HG03520 (cell line): ENCODE measurements at regions not wholly inside any gene's neighbourhood (a gene's known extent, or its start where the extent isn't known, plus 50 kb on each side); places are given as distances from the start of the nearest gene placed in this dataset.
A peak's percentile ranks its signal among the peaks of the same experiment; 100 is the strongest.
"Not testable (repeated sequence)": the region's sequence is repeated elsewhere in the genome, so short reads cannot be mapped to it uniquely, and the experiment has no call there.

Experiments used
- ATAC-seq: cut with Tn5 transposase; IDR thresholded peaks from one replicate; pipeline ENCODE4 v1.9.1; 2021; ENCODE audit warnings: mild to moderate bottlenecking, moderate library complexity; ENCODE audit not compliant: unreplicated experiment

DNA sequence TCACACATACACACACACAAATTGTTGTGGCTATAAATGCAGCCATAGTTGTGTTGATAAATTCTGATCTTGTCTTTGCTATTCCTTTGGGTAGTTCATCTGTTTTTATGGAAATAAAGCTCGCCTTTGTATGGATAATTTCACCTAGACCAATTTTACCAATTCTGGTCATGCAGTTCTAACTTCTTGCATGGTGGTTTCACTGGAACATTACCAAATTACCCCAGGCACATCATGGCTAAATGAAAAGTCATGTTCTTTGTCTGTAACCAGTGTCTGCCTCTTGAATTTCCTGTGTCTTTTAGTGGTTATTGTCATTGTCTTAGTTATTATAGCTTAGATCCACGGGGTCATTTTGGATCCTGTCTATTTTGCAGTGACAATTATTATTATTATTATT is 50.3 kb upstream of the TMC1 start:
- ATAC-seq: no peak

DNA sequence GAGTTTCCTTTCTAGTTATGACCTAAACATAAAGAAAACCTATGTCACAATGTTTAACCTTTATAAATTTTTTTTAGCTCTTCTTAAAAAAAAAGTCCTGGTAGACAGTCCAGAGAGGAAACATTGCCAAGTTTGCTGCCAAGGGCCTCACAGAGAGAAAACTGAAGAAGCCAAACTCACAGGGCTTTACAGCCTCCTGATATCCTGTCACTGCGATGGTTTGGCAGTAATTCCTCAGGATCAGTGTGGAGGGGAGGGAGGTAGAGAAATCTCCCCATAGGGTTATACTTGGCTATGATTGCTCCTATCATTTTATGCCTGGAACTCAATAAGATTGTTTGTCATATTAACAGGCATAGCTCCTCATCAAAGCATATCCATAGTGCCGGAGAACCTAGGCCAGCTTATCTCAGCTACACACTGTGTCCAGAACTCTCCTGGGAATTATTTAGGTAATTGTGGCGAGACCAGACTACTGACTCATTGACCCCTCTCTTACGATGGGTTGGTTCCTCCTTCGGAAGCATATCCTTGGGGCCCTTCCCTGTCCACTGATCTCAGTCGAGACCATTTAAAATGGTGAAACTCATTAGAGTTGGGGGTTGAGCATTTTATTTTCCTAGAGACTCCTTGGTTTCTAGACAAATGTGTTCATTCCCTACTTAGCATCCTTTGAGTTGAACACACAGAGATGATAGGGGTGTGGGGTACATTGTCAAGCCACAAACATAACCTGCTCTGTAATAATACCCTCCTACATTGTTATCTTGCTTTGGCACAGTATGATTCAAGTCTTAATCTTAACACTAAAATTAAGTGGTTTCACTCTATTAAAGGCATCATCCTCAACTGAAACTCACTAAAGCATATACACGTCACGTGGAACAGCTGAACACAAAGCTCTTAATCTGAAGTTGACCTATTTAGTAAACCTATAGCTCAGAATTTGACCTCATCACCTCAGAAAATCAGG is 53.4 kb upstream of the TMC1 start:
- no peak for ATAC-seq

DNA sequence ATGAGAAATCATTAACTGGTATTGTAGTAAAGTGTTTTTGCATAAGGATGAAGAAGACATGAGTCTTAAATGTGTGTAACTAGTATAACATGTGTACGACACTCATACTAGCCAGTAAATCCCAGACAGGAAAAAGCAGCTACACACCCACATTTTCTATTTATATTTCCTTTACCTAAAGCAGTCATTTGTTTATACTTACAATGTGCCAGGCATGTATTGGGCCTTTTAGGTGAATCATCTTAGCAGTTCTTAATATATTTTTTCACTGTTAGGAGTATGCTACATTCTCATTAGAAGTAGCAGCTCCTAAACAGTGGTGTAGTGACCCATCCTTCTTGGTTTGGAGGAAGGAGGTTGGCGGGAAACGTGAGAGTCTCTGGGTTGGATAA is 55.8 kb upstream of the TMC1 start:
- ATAC-seq: no peak

DNA sequence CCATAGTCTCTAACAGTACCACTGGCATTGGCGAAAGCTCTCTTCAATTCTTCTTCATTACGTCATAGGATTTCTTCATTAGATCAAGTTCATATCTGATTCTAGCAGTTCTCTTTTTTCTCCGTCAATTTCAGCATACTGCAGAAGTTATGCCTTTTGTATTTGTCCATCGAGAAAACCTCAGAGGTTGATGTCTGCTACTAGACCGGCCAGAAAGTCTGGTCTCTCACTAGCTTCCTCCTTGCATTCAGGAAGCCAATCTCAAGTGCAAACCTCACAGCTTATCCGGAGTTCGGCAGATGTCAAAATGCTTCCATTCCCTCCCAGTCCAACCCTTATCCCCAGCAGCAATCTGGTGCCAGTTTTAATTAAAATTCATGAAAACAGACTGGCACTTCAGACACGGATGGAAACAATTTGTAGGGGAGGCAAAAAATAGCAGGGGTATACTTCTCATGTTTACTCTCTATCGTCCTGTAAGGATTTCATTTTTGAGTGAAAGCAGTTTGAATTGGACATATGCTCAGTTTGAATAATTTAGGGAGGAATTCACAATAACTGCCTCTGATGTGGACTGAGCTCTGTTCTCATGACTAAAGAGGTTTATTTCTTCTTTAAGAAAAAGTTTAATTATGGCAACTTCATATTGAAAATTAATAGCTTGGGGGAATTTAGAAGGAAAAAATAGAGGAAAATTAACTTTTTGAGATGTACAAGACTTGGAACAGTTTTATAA is 56.4 kb upstream of the TMC1 start:
- ATAC-seq: no peak

DNA sequence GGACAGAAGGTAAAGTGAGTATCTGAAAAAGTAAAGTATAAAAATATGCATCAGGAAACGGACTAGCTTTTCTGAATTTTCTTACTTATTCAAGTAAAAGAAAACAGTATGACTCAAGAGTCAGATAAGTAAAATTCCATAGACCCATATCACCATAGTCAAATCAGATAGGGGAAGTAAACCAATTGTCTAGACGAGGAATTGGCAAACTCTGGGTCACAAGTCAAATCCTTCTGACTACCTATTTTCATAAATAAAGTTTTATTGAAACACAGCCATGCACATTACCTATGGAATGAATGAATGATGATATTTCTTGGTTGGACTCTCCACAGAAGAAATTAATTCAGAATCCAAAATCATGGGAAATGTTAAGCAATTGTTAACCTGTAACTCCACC is 59.1 kb upstream of the TMC1 start:
- no peak for ATAC-seq

DNA sequence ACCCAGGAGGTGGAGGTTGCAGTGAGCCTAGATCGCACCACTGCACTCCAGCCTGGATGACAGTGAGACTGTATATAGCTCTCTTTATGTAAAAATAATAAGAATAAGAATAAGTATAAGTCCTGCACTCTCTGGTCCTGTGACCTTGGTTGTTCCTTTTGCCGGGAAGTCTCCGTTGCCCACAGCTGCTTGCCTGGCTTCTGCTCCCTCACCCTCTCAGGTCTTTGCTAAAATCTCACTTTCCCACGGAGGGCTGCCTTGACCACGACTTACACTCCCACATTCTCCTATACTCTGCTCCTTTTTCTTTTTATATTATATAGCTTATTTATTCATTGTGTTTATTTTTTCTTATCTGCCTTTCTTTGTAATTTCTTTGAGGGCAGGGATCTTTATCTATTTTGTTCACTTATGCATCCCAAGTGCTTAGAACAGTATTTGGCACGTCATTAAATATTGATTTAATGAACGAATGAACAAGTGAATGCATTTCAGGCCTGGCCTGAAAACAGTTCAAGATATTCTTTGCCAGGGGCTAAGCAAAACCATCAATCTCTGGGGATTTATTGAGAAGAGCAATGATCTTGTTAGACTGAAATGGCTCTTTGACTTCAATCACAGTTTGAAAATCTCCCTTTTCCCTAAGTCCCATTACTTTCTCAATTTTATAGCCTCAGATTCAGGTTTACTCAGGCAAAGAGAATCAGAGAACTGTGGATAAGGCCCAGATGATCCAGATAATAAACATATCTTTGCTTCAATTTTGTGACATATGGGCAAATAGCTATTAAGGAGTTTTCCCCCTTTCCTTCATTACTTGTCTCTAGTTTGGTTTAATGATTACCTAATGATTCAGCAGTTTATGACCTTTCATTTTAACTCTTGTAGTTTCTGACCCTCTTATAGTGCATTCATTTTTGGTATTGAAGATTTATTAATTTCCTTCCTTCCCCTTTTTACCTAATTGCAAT is 60.8 kb upstream of the TMC1 start:
- ATAC-seq: no peak

DNA sequence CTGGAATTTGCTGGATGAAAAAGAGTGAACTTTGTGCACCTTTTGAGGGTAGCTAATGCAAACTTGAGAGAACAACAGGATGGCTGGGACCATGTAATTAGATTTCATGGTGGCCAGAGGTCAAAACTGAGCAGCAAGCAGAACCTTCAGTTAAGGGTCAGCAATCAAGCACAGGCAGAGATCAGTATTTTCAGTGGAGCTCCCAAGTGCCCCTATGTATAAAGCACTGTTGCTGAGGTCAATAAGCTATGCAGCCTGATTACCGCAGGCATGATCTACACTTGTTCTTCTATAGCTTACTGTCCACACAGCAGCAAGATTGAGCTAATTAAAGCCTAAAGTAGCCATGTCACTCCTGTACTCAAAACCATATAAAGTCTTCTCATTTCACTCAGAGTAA is 62.1 kb upstream of the TMC1 start:
- ATAC-seq: no peak

DNA sequence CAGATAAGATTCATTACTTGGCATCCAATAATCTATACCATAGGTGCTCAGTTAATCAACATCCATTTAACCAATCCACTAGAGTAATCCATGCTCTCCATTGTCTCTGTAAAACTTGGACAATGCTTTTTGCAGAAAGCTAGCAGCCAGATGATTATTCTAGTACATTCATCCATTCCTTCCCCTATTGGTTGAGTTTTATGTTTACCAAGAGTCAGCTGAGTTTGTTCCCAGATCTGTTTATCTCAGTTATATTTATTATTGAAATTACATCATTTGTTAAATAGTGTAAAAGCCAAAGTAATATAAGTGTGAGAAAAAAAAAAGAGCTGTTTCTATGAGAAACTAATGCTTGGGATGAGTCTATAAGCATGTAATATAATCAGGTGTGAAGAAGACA is 63.3 kb upstream of the TMC1 start:
- ATAC-seq: no peak

DNA sequence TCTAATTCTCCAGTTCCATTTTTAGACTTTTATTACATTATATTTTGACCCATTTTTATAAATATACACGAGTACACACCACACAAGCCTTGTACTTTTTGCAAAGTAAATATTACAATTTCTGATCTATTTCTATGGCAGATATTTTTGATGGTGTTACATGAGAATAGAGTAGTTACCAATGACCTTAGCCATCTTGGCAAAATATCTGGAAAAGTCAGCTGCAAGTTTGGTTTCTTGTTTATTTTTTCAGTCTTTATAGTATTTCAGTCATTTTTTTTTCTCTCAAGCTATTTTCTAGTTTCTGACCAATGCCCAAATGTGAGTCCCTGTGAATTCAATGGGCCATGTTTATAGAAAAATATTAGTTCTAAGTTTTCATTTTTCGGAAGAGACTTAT is 64.0 kb upstream of the TMC1 start:
- no peak for ATAC-seq

DNA sequence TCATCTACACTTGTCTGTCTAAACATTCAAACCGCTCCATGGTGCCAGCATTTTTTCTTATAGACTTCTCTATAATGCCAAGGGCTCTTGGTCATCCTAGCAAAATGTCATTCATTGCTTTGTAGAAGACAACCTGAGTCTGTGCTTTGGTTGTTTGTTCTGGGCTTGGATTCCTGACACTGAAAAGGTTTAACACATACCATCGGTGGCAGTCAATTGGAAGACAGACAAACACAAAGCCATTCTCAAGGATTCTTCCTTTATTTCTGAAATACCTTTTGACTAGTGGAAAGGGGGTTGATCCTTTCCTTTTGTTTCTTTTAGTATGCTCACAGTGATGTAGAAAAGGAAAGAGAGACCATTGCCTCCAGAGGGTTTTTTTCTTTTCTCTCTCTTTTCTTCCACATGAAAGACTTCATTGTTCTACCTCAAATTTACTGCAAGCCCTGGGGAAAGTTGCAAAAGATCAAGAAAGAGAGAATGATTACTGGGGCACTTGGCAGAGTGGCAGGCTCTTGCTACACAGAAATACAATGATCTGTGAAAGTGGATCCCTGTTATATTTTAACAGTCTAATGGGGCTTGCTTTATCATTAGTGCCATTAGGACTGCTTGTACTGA is 66.4 kb upstream of the TMC1 start:
- no peak for ATAC-seq

DNA sequence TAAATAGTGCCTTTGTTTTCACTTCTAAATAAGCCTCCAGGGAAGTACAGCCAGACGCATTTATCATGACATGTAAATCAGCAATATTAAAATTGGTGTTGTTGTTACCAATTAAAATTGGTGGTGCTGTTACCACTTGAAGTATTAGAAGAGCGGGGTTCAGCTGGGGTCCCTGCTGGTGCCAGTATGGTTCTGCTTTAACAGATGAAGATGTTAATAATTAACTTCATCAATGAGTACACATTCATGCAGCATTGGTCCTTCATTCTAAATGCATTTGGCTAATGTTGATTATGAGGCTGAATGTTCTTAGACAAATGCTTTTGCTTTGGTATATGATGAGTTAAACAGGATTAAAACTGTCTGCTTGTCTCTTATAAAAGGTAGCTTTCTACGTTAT is 67.6 kb upstream of the TMC1 start:
- no peak for ATAC-seq

DNA sequence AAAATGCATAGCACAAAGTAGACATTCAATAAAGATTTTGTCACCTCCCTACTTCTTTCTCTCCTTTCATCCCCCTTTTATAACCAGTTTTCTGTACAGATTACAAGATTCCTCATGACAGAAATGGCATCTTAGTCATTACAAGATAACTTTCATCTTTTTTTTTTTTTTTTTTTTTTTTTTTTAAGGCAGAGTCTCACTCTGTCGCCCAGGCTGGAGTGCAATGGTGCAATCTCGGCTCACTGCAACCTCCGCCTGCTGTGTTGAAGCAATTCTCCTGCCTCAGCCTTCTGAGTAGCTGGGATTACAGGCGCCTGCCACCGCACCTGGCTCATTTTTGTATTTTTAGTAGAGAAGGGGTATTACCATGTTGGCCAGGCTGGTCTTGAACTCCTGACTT is 75.2 kb upstream of the TMC1 start:
- ATAC-seq: not testable (repeated sequence)

DNA sequence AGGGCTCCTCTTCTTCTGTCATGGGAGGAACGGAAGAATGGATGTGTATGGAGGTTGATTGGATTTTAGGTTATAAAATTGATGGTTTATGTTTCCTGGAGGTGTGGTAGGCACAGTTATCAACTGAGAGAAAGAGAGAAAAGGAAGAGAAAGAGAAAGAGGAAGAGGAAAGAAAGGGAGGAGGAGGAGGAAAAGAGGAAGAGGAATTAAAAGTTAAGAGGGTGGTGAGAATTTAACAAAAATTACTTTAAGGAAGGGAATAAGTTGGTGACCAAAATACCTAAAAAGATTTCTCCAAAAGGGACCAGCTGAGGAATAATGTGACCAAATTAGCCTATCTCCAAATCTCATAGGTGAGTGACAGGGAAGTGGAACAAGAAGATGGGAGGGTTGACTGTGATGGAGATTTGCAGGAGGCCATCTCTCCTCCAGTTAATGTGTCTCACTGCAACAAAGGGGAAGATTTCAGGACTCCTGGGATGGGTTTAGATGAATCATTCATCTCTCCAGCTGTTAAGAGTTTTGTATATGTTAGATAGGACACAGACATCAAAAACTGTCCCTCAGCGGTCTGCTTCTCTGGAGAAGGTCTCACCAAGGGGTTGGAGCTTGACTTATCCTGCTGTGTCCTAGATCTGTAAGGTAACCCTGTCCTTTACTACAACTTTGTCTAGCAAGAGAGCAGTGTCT is 76.0 kb upstream of the TMC1 start:
- ATAC-seq: no peak

DNA sequence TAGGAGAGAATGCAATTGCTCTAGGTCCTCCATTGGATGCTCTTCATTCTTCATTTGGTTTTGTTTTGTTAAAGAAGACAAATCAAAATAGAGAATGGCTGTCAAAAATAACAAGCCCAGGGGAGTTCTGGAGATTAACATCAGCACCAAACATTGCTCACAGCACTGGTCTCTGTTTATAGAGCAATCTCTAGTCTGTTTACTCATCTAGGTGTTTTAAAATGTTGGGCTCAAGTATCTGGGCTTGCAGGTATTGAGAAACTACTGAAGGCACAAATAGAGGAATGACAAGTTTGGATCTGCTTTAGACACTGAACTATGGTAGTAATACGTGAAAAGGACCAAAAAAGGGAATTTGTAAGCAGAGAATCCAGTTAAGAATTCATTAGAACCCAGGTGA is 77.0 kb upstream of the TMC1 start:
- no peak for ATAC-seq

DNA sequence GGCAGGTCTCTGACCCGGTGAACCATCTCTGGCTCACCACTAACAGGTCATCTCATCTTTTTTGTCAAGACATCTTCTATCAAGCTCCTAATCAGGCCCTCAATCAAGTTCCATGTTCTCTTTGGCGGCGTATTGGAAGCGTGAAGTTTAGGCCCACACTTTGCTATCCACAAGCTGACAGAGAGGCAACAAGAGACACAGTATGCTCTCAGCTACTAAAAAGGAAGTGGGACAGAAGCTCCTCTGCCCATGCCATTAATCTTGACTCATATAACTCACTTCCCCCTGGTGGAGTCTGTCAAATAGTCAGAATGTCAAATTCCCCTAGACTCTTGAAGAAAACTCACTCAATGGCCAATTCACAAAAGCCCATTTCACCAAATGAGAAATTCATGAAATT is 77.6 kb upstream of the TMC1 start:
- ATAC-seq: peak; percentile 92

DNA sequence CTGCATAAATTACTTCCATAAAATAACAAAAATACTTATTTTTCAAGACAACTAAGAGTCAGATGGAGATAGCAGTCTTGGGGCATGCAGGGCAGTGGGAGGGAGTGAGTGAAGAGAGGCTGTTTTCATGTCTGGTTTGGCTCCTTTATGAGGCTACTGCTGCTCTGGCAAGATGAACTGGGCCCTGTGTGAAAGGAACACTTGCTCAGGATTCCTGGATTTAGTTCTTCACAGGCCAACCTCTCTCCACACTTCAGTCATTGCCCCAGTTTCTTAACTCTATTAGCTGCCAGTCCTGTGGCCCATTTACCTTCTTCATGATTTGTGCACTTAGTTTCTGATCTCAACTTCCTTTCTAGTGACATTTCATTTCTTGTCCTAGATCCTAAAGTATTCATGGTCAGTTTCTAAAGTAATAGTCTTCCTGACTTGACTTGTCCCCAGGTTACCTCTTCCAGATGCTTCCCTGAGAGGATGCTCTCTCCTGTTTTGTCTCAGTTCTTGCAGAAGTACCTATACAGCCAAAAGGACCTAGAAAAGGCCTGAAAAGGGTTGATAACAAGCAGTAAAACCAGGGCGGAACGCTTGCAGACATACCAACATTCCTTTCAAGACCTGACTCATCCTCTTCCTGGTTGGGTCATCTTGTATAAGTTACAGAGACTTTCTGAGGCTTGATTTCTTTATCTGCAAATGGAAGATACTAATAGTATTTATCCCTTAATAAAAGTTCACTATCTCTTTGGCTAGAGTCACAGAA is 77.0 kb upstream of the ZFAND5 start:
- ATAC-seq: no peak

DNA sequence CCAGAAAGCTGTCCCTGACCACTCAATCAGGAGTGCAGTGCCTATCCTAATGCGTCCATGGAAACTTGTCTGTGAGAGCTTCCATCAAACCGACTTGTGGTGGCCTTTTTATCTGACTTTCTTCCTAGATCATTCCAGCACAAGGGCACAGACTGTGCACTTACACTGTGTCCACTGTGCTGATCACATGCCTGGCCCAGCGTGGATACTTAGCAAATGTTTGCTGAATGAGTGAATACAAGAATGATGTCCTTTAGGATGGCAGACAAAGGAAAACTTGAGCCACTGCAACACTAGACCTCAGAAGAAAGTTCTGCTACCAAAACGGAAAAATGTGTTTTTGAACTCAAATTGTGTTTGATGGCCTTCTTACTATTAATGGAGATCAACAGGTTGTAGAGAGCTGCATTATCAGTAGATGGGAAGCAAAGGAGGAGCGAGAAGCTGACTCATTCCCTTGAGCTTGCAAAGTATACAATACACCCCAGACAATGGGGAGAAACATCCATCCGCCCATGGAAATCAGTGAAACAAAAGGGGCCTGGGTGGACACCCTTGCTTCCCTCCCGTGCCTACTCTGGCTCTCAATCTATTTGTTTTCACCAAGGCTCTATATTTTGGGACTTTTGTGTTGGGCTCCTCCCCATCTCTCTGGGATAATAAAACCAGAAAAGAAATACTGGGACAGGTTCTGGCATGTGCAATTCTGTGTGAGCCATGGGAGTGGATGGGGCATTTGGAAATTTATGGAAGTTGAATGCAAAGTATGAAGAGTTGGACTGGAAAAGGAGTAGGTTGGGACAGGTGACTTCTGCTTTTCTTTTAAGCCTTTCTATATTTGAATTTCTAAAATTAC is 76.2 kb upstream of the ZFAND5 start:
- no peak for ATAC-seq

DNA sequence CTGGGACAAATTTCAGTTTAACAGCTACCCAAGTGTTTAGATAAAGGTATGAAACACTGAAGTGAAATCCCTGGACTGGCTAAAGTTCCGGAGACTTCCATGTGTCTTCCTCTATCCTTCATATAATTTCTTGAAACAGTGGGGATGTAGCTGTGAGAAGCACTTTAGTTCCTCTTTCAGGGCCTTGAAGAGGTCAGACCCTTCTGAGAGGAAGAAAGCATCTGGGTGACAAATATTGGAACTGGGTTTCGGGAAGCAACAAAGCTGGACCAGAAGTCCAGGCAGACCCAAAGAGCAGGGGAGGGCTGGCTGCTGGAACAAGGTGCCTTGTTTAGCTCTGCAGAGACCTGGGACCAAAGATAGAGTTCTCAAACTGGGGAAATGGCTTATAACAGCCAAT is 75.4 kb upstream of the ZFAND5 start:
- ATAC-seq: no peak
